ENCODE measurements at regions not wholly inside any gene's neighbourhood (a gene's known extent, or its start where the extent isn't known, plus 50 kb on each side); places are given as distances from the start of the nearest gene placed in this dataset.

DNA sequence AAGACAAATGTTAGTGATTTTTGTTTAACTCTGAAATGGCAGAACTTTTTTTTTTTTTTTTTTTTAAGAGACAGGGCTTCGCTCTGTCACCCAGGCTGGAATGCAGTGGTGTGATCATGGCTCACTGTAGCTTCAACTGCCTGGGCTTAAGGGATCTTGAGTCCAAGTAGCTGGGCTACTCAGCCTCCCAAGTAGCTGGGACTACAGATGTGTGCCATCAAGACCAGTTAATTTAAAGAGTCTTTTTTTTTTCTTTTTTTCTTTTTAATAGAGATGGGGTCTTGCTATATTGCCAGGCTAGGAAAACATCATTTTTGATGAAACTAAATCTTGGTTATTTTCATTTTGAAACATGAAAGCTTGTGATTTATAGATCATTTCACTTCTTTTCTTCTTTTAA, 91.6 kb upstream of the PTCH1 start:
- TF ChIP-seq CREB1 (CRISPR knock-in tag; IDR thresholded peaks at IDR 0.05) (no peak), GABPB1 (CRISPR knock-in tag; IDR thresholded peaks at IDR 0.05) (no peak), ZNF121 (CRISPR knock-in tag; IDR thresholded peaks at IDR 0.05) (no peak), PRRX2 (CRISPR knock-in tag; IDR thresholded peaks at IDR 0.05) (no peak), ZNF423 (CRISPR knock-in tag; IDR thresholded peaks at IDR 0.05) (no peak), ZBTB21 (CRISPR knock-in tag; IDR thresholded peaks at IDR 0.05; ENCODE audit: borderline replicate concordance) (no peak), ZNF671 (CRISPR knock-in tag; IDR thresholded peaks at IDR 0.05) (no peak), FOXK1 (CRISPR knock-in tag; IDR thresholded peaks at IDR 0.05) (no peak), OVOL2 (CRISPR knock-in tag; IDR thresholded peaks at IDR 0.05; ENCODE audit: borderline replicate concordance) (no peak), CBFB (CRISPR knock-in tag; IDR thresholded peaks at IDR 0.05; ENCODE audit: low read depth) (no peak), FOXJ3 (CRISPR knock-in tag; IDR thresholded peaks at IDR 0.05; ENCODE audit: borderline replicate concordance) (no peak), ZNF317 (CRISPR knock-in tag; IDR thresholded peaks at IDR 0.05; ENCODE audit: borderline replicate concordance, low read depth) (no peak)
- TF ChIP-seq, protein P1, sequence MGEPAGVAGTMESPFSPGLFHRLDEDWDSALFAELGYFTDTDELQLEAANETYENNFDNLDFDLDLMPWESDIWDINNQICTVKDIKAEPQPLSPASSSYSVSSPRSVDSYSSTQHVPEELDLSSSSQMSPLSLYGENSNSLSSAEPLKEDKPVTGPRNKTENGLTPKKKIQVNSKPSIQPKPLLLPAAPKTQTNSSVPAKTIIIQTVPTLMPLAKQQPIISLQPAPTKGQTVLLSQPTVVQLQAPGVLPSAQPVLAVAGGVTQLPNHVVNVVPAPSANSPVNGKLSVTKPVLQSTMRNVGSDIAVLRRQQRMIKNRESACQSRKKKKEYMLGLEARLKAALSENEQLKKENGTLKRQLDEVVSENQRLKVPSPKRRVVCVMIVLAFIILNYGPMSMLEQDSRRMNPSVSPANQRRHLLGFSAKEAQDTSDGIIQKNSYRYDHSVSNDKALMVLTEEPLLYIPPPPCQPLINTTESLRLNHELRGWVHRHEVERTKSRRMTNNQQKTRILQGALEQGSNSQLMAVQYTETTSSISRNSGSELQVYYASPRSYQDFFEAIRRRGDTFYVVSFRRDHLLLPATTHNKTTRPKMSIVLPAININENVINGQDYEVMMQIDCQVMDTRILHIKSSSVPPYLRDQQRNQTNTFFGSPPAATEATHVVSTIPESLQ (CRISPR knock-in tag; IDR thresholded peaks at IDR 0.05): no peak
- TF ChIP-seq, protein P2, sequence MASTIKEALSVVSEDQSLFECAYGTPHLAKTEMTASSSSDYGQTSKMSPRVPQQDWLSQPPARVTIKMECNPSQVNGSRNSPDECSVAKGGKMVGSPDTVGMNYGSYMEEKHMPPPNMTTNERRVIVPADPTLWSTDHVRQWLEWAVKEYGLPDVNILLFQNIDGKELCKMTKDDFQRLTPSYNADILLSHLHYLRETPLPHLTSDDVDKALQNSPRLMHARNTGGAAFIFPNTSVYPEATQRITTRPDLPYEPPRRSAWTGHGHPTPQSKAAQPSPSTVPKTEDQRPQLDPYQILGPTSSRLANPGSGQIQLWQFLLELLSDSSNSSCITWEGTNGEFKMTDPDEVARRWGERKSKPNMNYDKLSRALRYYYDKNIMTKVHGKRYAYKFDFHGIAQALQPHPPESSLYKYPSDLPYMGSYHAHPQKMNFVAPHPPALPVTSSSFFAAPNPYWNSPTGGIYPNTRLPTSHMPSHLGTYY (CRISPR knock-in tag; IDR thresholded peaks at IDR 0.05): no peak
- TF ChIP-seq, protein P3, sequence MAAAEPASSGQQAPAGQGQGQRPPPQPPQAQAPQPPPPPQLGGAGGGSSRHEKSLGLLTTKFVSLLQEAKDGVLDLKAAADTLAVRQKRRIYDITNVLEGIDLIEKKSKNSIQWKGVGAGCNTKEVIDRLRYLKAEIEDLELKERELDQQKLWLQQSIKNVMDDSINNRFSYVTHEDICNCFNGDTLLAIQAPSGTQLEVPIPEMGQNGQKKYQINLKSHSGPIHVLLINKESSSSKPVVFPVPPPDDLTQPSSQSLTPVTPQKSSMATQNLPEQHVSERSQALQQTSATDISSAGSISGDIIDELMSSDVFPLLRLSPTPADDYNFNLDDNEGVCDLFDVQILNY (CRISPR knock-in tag; IDR thresholded peaks at IDR 0.05): no peak
- TF ChIP-seq, protein P4, sequence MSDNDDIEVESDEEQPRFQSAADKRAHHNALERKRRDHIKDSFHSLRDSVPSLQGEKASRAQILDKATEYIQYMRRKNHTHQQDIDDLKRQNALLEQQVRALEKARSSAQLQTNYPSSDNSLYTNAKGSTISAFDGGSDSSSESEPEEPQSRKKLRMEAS (CRISPR knock-in tag; IDR thresholded peaks at IDR 0.05): no peak
- no peak overlapping the region for H3K4me3 Mint-ChIP-seq
- POLR2A ChIA-PET: no interaction called here
- no peak overlapping the region for H3K27ac Mint-ChIP-seq
- peaks cover 19% of the 10 kb centered on the region for H3K4me1 Mint-ChIP-seq
- ATAC-seq (no peak), DNase-seq (ENCODE audit: low spot score) (no peak)
- no peaks in the 10 kb centered on the region for H3K9me3 Mint-ChIP-seq
- CTCF ChIA-PET: no interaction called here
- H3K36me3 Mint-ChIP-seq: no peaks in the 10 kb centered on the region
- H3K27me3 Mint-ChIP-seq (ENCODE audit: low read depth): peaks cover 2% of the 10 kb centered on the region; the same call in 1 of the 2 replicates

DNA sequence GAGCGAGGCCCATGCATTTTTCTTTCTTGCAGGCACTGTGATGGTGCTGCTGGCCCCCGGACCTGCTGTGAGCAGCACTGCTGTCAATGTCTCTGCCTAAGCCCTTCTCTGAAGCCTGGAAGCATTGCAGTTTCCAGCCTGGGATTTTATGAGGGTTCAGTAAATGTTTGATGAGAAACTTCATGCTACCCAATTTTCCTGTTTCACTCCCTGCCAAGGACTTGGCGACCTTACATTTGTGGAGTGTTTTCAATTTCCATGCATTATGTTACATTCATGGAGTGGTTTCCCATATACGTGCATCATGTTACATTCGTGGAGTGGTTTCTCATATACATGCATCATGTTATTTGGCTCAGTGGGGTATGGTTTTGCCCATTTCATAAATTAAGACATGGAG, 90.7 kb upstream of the PTCH1 start:
- DNase-seq (ENCODE audit: low spot score): no peak
- no peaks in the 10 kb centered on the region for H3K36me3 Mint-ChIP-seq
- no peak for ATAC-seq
- no peak overlapping the region for H3K27ac Mint-ChIP-seq
- H3K9me3 Mint-ChIP-seq: no peaks in the 10 kb centered on the region
- CTCF ChIA-PET: no interaction called here
- peaks cover 2% of the 10 kb centered on the region; the same call in 1 of the 2 replicates for H3K27me3 Mint-ChIP-seq (ENCODE audit: low read depth)
- no peak overlapping the region for H3K4me3 Mint-ChIP-seq
- POLR2A ChIA-PET: no interaction called here
- peaks cover 19% of the 10 kb centered on the region for H3K4me1 Mint-ChIP-seq
- TF ChIP-seq, protein P5, sequence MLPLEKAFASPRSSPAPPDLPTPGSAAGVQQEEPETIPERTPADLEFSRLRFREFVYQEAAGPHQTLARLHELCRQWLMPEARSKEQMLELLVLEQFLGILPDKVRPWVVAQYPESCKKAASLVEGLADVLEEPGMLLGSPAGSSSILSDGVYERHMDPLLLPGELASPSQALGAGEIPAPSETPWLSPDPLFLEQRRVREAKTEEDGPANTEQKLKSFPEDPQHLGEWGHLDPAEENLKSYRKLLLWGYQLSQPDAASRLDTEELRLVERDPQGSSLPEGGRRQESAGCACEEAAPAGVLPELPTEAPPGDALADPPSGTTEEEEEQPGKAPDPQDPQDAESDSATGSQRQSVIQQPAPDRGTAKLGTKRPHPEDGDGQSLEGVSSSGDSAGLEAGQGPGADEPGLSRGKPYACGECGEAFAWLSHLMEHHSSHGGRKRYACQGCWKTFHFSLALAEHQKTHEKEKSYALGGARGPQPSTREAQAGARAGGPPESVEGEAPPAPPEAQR (CRISPR knock-in tag; IDR thresholded peaks at IDR 0.05): no peak
- TF ChIP-seq, protein P6, sequence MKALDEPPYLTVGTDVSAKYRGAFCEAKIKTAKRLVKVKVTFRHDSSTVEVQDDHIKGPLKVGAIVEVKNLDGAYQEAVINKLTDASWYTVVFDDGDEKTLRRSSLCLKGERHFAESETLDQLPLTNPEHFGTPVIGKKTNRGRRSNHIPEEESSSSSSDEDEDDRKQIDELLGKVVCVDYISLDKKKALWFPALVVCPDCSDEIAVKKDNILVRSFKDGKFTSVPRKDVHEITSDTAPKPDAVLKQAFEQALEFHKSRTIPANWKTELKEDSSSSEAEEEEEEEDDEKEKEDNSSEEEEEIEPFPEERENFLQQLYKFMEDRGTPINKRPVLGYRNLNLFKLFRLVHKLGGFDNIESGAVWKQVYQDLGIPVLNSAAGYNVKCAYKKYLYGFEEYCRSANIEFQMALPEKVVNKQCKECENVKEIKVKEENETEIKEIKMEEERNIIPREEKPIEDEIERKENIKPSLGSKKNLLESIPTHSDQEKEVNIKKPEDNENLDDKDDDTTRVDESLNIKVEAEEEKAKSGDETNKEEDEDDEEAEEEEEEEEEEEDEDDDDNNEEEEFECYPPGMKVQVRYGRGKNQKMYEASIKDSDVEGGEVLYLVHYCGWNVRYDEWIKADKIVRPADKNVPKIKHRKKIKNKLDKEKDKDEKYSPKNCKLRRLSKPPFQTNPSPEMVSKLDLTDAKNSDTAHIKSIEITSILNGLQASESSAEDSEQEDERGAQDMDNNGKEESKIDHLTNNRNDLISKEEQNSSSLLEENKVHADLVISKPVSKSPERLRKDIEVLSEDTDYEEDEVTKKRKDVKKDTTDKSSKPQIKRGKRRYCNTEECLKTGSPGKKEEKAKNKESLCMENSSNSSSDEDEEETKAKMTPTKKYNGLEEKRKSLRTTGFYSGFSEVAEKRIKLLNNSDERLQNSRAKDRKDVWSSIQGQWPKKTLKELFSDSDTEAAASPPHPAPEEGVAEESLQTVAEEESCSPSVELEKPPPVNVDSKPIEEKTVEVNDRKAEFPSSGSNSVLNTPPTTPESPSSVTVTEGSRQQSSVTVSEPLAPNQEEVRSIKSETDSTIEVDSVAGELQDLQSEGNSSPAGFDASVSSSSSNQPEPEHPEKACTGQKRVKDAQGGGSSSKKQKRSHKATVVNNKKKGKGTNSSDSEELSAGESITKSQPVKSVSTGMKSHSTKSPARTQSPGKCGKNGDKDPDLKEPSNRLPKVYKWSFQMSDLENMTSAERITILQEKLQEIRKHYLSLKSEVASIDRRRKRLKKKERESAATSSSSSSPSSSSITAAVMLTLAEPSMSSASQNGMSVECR (CRISPR knock-in tag; IDR thresholded peaks at IDR 0.05; ENCODE audit: borderline replicate concordance): no peak
- TF ChIP-seq SMAD3 (CRISPR knock-in tag; IDR thresholded peaks at IDR 0.05; ENCODE audit: borderline replicate concordance): no peak
- no peak for TF ChIP-seq SMAD4 (CRISPR knock-in tag; IDR thresholded peaks at IDR 0.05)
- TF ChIP-seq, protein P7, sequence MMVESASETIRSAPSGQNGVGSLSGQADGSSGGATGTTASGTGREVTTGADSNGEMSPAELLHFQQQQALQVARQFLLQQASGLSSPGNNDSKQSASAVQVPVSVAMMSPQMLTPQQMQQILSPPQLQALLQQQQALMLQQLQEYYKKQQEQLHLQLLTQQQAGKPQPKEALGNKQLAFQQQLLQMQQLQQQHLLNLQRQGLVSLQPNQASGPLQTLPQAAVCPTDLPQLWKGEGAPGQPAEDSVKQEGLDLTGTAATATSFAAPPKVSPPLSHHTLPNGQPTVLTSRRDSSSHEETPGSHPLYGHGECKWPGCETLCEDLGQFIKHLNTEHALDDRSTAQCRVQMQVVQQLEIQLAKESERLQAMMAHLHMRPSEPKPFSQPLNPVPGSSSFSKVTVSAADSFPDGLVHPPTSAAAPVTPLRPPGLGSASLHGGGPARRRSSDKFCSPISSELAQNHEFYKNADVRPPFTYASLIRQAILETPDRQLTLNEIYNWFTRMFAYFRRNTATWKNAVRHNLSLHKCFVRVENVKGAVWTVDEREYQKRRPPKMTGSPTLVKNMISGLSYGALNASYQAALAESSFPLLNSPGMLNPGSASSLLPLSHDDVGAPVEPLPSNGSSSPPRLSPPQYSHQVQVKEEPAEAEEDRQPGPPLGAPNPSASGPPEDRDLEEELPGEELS (CRISPR knock-in tag; IDR thresholded peaks at IDR 0.05): no peak
- TF ChIP-seq, protein P8, sequence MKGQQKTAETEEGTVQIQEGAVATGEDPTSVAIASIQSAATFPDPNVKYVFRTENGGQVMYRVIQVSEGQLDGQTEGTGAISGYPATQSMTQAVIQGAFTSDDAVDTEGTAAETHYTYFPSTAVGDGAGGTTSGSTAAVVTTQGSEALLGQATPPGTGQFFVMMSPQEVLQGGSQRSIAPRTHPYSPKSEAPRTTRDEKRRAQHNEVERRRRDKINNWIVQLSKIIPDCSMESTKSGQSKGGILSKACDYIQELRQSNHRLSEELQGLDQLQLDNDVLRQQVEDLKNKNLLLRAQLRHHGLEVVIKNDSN (CRISPR knock-in tag; IDR thresholded peaks at IDR 0.05): no peak
- no peak for TF ChIP-seq ZNF219 (CRISPR knock-in tag; IDR thresholded peaks at IDR 0.05; ENCODE audit: borderline replicate concordance)

Data from WTC11 (cell line).